CD14-positive monocyte (primary cell): ENCODE measurements at regions not wholly inside any gene's neighbourhood (a gene's known extent, or its start where the extent isn't known, plus 50 kb on each side); places are given as distances from the start of the nearest gene placed in this dataset.

Experiments used
- DNase-seq, 3 donors: peaks; one replicate each; pipeline ENCODE4 v3.0.0-alpha.2; 2011 to 2022
- H2AFZ ChIP-seq: 2 replicates; pipeline ENCODE4 v1.6.0; 2012; ENCODE audit warnings: mild to moderate bottlenecking, low read depth, low read length, inconsistent platforms; ENCODE audit not compliant: insufficient read depth, poor library complexity, severe bottlenecking
- H3K27ac ChIP-seq, 2 donors: 1 replicate in 1 of 2; 2 replicates in 1 of 2; pipeline ENCODE4 v1.5.1; 2012 to 2013; ENCODE audit warnings: low read length in 2 of 2, control low read depth in 1 of 2, inconsistent platforms in 1 of 2, low read depth in 1 of 2, mild to moderate bottlenecking in 1 of 2
- H3K27me3 ChIP-seq, 2 donors: one replicate each; pipeline versions ENCODE4 v1.6.0 to v1.6.1; 2011 to 2013; ENCODE audit warnings: low read length in 2 of 2; ENCODE audit not compliant: control insufficient read depth in 2 of 2, insufficient read depth in 2 of 2
- H3K36me3 ChIP-seq, 2 donors: replicated peaks in 1 of 2; 1 replicate in 1 of 2; 2 replicates in 1 of 2; pipeline versions ENCODE4 v1.5.1 to v1.6.1; 2012 to 2013; ENCODE audit warnings: low read length in 2 of 2, control low read depth in 1 of 2, inconsistent platforms in 1 of 2, mild to moderate bottlenecking in 1 of 2; ENCODE audit not compliant: insufficient read depth in 2 of 2, control insufficient read depth in 1 of 2
- H3K4me1 ChIP-seq, 2 donors: 1 replicate in 1 of 2; 2 replicates in 1 of 2; pipeline versions ENCODE4 v1.5.1 to v1.6.1; 2012 to 2013; ENCODE audit warnings: low read length in 2 of 2, control low read depth in 1 of 2, inconsistent platforms in 1 of 2, mild to moderate bottlenecking in 1 of 2, moderate library complexity in 1 of 2; ENCODE audit not compliant: insufficient read depth in 2 of 2, control insufficient read depth in 1 of 2
- H3K4me2 ChIP-seq: replicated peaks from 2 replicates; pipeline ENCODE3; 2012; ENCODE audit warnings: low read length, moderate library complexity, mild to moderate bottlenecking; ENCODE audit not compliant: poor library complexity, severe bottlenecking; ENCODE audit errors: extremely low read depth
- H3K4me3 ChIP-seq, 3 experiments: fragments of 200-600 bp in 1 of 3; sonication (generic) in 1 of 3; replicated peaks in 1 of 3; 1 replicate in 2 of 3; 2 replicates in 1 of 3; pipeline ENCODE4 v1.5.1; 2011 to 2013; ENCODE audit warnings: low read length in 3 of 3, mild to moderate bottlenecking in 3 of 3, control low read depth in 2 of 3, low read depth in 2 of 3, inconsistent platforms in 1 of 3, moderate library complexity in 1 of 3
- H3K79me2 ChIP-seq: 2 replicates; pipeline ENCODE4 v1.6.0; 2012; ENCODE audit warnings: mild to moderate bottlenecking, control low read depth, inconsistent platforms, low read length, moderate library complexity; ENCODE audit not compliant: insufficient read depth
- H3K9ac ChIP-seq: 2 replicates; pipeline ENCODE4 v1.6.0; 2017; ENCODE audit warnings: low read length, mild to moderate bottlenecking; ENCODE audit not compliant: insufficient read depth, poor library complexity, severe bottlenecking
- H3K9me3 ChIP-seq, 2 donors: replicated peaks in 1 of 2; 1 replicate in 1 of 2; 2 replicates in 1 of 2; pipeline versions ENCODE4 v1.5.1 to v1.6.1; 2012 to 2013; ENCODE audit warnings: low read length in 2 of 2, control low read depth in 1 of 2; ENCODE audit not compliant: control insufficient read depth in 1 of 2, insufficient read depth in 1 of 2
- H4K20me1 ChIP-seq: 2 replicates; pipeline ENCODE4 v1.6.0; 2012; ENCODE audit warnings: mild to moderate bottlenecking, low read length, control low read depth, moderate library complexity; ENCODE audit not compliant: insufficient read depth
- H3K27ac Mint-ChIP-seq, 7 donors: one replicate each; pipeline ENCODE4 v1.8.0; 2020; ENCODE audit warnings: mild to moderate bottlenecking in 7 of 7, mixed read lengths in 7 of 7, moderate library complexity in 6 of 7, inconsistent platforms in 2 of 7
- H3K27me3 Mint-ChIP-seq, 3 donors: one replicate each; pipeline ENCODE4 v1.8.0; 2021 to 2022; ENCODE audit warnings: low read depth in 3 of 3, mild to moderate bottlenecking in 3 of 3, mixed read lengths in 3 of 3, moderate library complexity in 3 of 3, inconsistent platforms in 1 of 3
- H3K36me3 Mint-ChIP-seq, 2 donors: one replicate each; pipeline ENCODE4 v1.8.0; 2020; ENCODE audit warnings: mixed read lengths in 2 of 2, inconsistent platforms in 1 of 2, mild to moderate bottlenecking in 1 of 2
- H3K4me1 Mint-ChIP-seq: one replicate; pipeline ENCODE4 v1.8.0; 2020; ENCODE audit warnings: mild to moderate bottlenecking, mixed read lengths
- H3K4me3 Mint-ChIP-seq, 2 donors: one replicate each; pipeline ENCODE4 v1.8.0; 2020; ENCODE audit warnings: mild to moderate bottlenecking in 2 of 2, mixed read lengths in 2 of 2, moderate library complexity in 1 of 2
- H3K9me3 Mint-ChIP-seq, 7 donors: one replicate each; pipeline ENCODE4 v1.8.0; 2020 to 2022; ENCODE audit warnings: mixed read lengths in 7 of 7, mild to moderate bottlenecking in 6 of 7, moderate library complexity in 6 of 7, inconsistent platforms in 2 of 7
- WGBS: methylation state at CpG from one replicate; pipeline ENCODE4 v1.1.5; 2013; ENCODE audit warnings: missing lambda C conversion rate; ENCODE audit not compliant: insufficient coverage; 5-methylcytosine and 5-hydroxymethylcytosine counted together
- intact Hi-C, 2 donors: fragments of 100-400 bp; cut with micrococcal nuclease; formaldehyde crosslinking; loops; one replicate each; pipeline versions ENCODE4 v1.15.0 to v1.15.1; 2023
- TF ChIP-seq, protein P1 (sequence below): fragments of 200-600 bp; IDR thresholded peaks from one replicate; pipeline ENCODE4 v1.8.0; 2022; ENCODE audit warnings: antibody characterized with exemption, mild to moderate bottlenecking

DNA sequence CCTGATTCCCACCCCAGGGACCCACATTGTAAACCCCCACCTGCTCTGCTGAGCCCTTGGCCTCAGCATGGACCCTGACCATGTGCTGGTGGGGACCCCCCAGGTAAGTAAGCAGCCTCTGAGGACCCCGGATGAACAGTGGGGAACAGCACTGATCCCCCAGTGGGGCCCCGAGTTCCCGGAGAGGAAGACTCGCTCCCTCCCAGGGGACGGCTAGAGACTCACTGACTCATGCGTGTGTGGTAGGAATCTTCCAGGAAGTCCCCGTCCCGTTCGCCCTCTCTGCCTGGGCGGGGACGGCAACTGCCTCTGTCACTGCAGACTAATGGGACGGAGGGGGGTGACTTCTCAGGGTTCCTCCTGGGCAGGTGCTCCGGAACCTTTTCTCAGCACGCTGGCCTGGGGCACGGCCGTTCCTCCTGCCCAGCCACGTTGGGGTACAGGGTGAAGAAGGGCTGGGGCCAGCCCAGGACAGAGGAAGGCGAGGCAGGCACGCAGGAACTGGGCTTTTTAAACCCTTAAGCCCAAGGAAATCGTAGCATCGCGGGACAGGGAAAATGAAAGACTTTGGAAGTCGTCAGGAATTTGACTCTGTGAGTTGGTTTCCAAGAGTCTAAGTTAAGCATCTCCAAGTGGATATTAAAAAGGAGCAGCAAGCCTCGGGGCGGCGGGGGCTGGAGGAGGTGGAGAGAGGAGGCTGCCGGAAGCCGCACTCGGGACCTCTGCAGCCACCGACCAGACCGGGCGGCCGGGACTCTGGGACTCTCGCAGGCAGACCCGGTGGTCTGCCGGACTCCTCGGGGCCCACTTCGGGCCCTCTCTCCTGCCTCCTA is 178.7 kb downstream of the SEC14L1 start:
- no peaks in the 10 kb centered on the region for H3K27me3 ChIP-seq
- peaks cover 71 to 89% of the 10 kb centered on the region in 2 donors for H3K4me1 ChIP-seq
- H3K79me2 ChIP-seq, result peaks cover 42% of the 10 kb centered on the region
- TF ChIP-seq, protein P1, sequence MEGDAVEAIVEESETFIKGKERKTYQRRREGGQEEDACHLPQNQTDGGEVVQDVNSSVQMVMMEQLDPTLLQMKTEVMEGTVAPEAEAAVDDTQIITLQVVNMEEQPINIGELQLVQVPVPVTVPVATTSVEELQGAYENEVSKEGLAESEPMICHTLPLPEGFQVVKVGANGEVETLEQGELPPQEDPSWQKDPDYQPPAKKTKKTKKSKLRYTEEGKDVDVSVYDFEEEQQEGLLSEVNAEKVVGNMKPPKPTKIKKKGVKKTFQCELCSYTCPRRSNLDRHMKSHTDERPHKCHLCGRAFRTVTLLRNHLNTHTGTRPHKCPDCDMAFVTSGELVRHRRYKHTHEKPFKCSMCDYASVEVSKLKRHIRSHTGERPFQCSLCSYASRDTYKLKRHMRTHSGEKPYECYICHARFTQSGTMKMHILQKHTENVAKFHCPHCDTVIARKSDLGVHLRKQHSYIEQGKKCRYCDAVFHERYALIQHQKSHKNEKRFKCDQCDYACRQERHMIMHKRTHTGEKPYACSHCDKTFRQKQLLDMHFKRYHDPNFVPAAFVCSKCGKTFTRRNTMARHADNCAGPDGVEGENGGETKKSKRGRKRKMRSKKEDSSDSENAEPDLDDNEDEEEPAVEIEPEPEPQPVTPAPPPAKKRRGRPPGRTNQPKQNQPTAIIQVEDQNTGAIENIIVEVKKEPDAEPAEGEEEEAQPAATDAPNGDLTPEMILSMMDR, result no peak
- H3K36me3 ChIP-seq, result no peaks in the 10 kb centered on the region
- H3K4me3 ChIP-seq, result peak overlapping the region; percentile 47 to 77 (median 55)
- H3K4me1 Mint-ChIP-seq, result peaks cover 79% of the 10 kb centered on the region
- H3K9me3 Mint-ChIP-seq, result no peaks in the 10 kb centered on the region
- H3K9ac ChIP-seq, result peak overlapping the region; percentile 71
- peak overlapping the region; percentile 64 for H2AFZ ChIP-seq
- H4K20me1 ChIP-seq, result no peaks in the 10 kb centered on the region
- H3K4me2 ChIP-seq, result peak overlapping the region; percentile 81
- no peaks in the 10 kb centered on the region for H3K9me3 ChIP-seq
- peak overlapping the region; percentile 91 to 99 (median 95) for H3K27ac Mint-ChIP-seq
- peaks cover 0 to 2% (median 0%) of the 10 kb centered on the region in 3 donors for H3K27me3 Mint-ChIP-seq
- H3K27ac ChIP-seq, result peak overlapping the region; percentile 56 to 93
- peak overlapping the region; percentile 94 for H3K4me3 Mint-ChIP-seq
- intact Hi-C loops, result loop anchor here (5.0 kb wide), 1 partner anchor 37 kb away; no protein-coding TSS in a partner anchor
- DNase-seq, result peak; percentile 88 to 96 (median 96)
- H3K36me3 Mint-ChIP-seq, result no peaks in the 10 kb centered on the region
- 21% methylated on average over 33 of the region's 38 CpGs for WGBS

DNA sequence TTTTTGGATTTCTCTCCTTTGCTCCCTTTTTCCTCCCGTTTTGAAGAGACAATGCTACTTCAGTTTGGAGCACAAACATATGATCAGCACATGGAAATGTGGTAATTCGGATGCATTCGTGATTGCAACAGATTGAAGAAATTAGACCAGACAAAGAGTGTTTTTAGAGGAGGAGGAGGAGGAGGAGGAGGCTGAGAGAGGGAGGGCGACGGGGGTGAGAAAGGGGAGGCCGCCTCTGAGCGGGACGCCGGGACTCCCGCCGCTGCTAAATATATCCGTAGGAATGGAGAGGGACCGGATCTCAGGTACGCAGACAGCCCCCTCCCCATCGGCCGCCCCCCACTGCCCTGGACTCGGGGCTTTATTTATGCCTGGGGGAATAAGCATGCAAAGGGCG is 179.3 kb downstream of the SEC14L1 start:
- no peaks in the 10 kb centered on the region for H3K36me3 ChIP-seq
- Mint-ChIP-seq H3K4me1 (peaks cover 82% of the 10 kb centered on the region), H3K36me3 (no peaks in the 10 kb centered on the region), H3K4me3 (peak overlapping the region; percentile 94), H3K27me3 (peaks cover 0 to 2% (median 0%) of the 10 kb centered on the region in 3 donors), H3K27ac (peak overlapping the region; percentile 81 to 99 (median 93)), H3K9me3 (peaks cover 0 to 3% (median 0%) of the 10 kb centered on the region in 7 donors)
- peak overlapping the region; percentile 71 for H3K9ac ChIP-seq
- WGBS, result 15% methylated on average over 13 of the region's 18 CpGs
- peak overlapping the region; percentile 81 for H3K4me2 ChIP-seq
- H2AFZ ChIP-seq, result peak overlapping the region; percentile 64
- H3K4me3 ChIP-seq, result peak overlapping the region; percentile 47 to 77 (median 55)
- H3K4me1 ChIP-seq, result peaks cover 76 to 90% of the 10 kb centered on the region in 2 donors
- TF ChIP-seq, protein P1, result no peak
- H3K27ac ChIP-seq, result peak overlapping the region; percentile 56 to 93
- no peaks in the 10 kb centered on the region for H3K27me3 ChIP-seq
- peaks cover 42% of the 10 kb centered on the region for H3K79me2 ChIP-seq
- intact Hi-C loops, result no loop called here
- DNase-seq, result peak in 1 of 3 donors; percentile 54
- H3K9me3 ChIP-seq, result no peaks in the 10 kb centered on the region
- peaks cover 4% of the 10 kb centered on the region for H4K20me1 ChIP-seq
